Ascending aorta (tissue), 2 donors: ENCODE measurements at regions not wholly inside any gene's neighbourhood (a gene's known extent, or its start where the extent isn't known, plus 50 kb on each side); places are given as distances from the start of the nearest gene placed in this dataset.

ENCODE experiments used
- DNase-seq, 2 donors: peaks; one replicate each; pipeline ENCODE4 v3.0.0-alpha.2; 2019; ENCODE audit warnings: low spot score in 2 of 2
- H3K27ac ChIP-seq, 2 donors: fragments of 200-600 bp; sonication (generic); one replicate each; pipeline ENCODE4 v1.5.1; 2016 to 2017; ENCODE audit warnings: mild to moderate bottlenecking in 1 of 2
- H3K27me3 ChIP-seq: fragments of 200-600 bp; sonication (generic); one replicate; pipeline ENCODE4 v1.5.1; 2017
- H3K36me3 ChIP-seq, 2 donors: fragments of 200-600 bp; sonication (generic); one replicate each; pipeline ENCODE4 v1.5.1; 2016
- H3K4me1 ChIP-seq, 2 donors: fragments of 200-600 bp; sonication (generic); one replicate each; pipeline ENCODE4 v1.5.1; 2016 to 2017; ENCODE audit warnings: mild to moderate bottlenecking in 1 of 2
- H3K4me3 ChIP-seq, 2 donors: fragments of 200-600 bp; sonication (generic); one replicate each; pipeline ENCODE4 v1.5.1; 2016 to 2017; ENCODE audit warnings: mild to moderate bottlenecking in 1 of 2
- H3K9me3 ChIP-seq, 2 donors: fragments of 200-600 bp; sonication (generic); one replicate each; pipeline ENCODE4 v1.5.1; 2016
- intact Hi-C: fragments of 100-400 bp; cut with DNase I; formaldehyde crosslinking; loops from one replicate; pipeline ENCODE4 v1.15.1; 2023
- TF ChIP-seq, protein P1 (sequence below), 3 experiments: fragments of 200-600 bp in 2 of 3; fragments of 450-650 bp in 1 of 3; sonication (generic) in 2 of 3; IDR thresholded peaks; one replicate each; pipeline ENCODE4 v1.5.1; 2016 to 2019; ENCODE audit warnings: antibody characterized with exemption in 3 of 3, mild to moderate bottlenecking in 1 of 3, moderate library complexity in 1 of 3

DNA sequence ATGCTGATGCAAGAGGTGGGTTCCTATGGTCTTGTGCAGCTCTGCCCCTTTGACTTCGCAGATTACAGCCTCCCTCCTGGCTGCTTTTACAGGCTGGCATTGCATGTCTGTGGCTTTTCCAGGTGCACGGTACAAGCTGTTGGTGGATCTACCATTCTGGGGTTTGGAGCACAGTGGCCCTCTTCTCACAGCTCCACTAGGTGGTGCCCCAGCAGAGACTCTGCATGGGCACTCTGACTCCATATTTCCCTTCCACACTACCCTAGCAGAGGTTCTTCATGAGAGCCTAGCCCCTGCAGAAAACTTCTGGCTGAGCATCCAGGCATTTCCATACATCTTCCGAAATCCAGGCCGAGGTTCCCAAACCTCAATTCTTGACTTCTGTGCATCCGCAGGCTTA, 989.0 kb downstream of the PLA2G4A start:
- Histone ChIP-seq H3K36me3 (no peaks in the 10 kb centered on the region), H3K27me3 (no peaks in the 10 kb centered on the region), H3K9me3 (no peaks in the 10 kb centered on the region), H3K4me3 (no peak overlapping the region), H3K27ac (no peak overlapping the region), H3K4me1 (no peaks in the 10 kb centered on the region)
- TF ChIP-seq, protein P1, sequence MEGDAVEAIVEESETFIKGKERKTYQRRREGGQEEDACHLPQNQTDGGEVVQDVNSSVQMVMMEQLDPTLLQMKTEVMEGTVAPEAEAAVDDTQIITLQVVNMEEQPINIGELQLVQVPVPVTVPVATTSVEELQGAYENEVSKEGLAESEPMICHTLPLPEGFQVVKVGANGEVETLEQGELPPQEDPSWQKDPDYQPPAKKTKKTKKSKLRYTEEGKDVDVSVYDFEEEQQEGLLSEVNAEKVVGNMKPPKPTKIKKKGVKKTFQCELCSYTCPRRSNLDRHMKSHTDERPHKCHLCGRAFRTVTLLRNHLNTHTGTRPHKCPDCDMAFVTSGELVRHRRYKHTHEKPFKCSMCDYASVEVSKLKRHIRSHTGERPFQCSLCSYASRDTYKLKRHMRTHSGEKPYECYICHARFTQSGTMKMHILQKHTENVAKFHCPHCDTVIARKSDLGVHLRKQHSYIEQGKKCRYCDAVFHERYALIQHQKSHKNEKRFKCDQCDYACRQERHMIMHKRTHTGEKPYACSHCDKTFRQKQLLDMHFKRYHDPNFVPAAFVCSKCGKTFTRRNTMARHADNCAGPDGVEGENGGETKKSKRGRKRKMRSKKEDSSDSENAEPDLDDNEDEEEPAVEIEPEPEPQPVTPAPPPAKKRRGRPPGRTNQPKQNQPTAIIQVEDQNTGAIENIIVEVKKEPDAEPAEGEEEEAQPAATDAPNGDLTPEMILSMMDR (IDR thresholded peaks at IDR 0.05), result no peak
- intact Hi-C loops, result no loop called here
- no peak for DNase-seq

DNA sequence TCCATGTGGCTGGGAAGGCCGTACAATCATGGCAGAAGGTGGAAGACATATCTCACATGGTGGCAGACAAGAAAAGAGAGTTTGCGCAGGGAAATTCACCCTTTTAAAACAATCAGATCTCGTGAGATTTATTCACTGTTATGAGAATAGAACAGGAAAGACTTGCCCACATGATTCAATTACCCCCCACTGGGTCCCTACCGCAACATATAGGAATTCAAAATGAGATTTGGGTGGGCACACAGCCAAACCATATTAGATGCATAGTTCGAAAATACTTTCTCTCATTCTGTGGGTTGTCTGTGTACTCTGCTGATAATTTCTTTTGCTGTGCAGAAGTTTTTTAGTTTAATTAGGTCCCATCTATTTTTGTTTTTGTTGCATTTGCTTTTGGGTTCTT, 990.3 kb downstream of the PLA2G4A start:
- H3K27ac ChIP-seq, result no peak overlapping the region
- H3K9me3 ChIP-seq, result no peaks in the 10 kb centered on the region
- intact Hi-C loops, result no loop called here
- DNase-seq, result no peak
- TF ChIP-seq, protein P1 (IDR thresholded peaks at IDR 0.05), result no peak
- no peaks in the 10 kb centered on the region for H3K4me1 ChIP-seq
- no peak overlapping the region for H3K4me3 ChIP-seq
- H3K36me3 ChIP-seq, result no peaks in the 10 kb centered on the region
- no peaks in the 10 kb centered on the region for H3K27me3 ChIP-seq

DNA sequence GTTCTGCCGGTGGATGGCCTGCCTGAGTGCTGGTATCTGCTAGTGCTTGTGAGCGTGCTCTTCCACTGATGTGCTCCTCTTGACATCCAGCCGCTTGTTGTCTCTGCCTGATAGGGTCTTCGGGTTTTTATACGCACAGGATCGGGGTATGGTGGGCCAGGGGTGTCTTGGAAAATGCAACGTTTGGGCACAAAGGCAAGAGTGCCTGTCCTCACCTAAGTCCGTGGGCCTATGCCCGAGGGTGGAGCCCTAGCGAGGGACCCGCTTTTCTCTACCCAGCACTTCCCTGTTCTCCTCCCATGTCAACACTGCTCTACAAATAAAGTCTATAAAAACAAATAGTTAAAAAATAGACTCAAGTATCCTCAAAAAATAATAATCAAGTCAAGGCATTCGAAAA, 1007.8 kb downstream of the PLA2G4A start:
- intact Hi-C loops, result no loop called here
- TF ChIP-seq, protein P1 (IDR thresholded peaks at IDR 0.05), result no peak
- Histone ChIP-seq H3K27me3 (no peaks in the 10 kb centered on the region), H3K9me3 (no peaks in the 10 kb centered on the region), H3K36me3 (no peaks in the 10 kb centered on the region), H3K27ac (no peak overlapping the region), H3K4me1 (no peaks in the 10 kb centered on the region), H3K4me3 (no peak overlapping the region)
- DNase-seq, result no peak

DNA sequence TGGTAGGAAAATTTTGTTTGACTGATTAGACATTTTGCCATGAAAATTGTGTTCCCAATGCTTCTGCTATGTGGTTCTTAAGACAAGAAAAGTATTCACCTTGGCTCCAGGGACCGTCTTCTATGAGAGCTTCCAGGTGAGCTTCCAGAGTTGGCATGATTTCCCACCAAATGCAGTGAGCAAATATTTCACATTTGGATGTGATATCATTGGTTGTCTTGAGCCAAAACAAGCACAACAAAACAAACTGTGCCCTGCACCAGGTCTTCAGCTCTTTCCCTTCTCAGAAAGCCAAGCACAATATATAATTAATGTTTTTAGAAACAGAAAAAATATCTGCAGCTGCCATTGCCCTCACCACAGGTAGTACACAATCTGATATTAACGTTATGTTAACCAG, 1009.0 kb downstream of the PLA2G4A start:
- DNase-seq, result no peak
- TF ChIP-seq, protein P1 (IDR thresholded peaks at IDR 0.05), result no peak
- Histone ChIP-seq H3K27me3 (no peaks in the 10 kb centered on the region), H3K36me3 (no peaks in the 10 kb centered on the region), H3K27ac (no peak overlapping the region), H3K9me3 (no peaks in the 10 kb centered on the region), H3K4me1 (no peaks in the 10 kb centered on the region), H3K4me3 (no peak overlapping the region)
- intact Hi-C loops, result no loop called here

DNA sequence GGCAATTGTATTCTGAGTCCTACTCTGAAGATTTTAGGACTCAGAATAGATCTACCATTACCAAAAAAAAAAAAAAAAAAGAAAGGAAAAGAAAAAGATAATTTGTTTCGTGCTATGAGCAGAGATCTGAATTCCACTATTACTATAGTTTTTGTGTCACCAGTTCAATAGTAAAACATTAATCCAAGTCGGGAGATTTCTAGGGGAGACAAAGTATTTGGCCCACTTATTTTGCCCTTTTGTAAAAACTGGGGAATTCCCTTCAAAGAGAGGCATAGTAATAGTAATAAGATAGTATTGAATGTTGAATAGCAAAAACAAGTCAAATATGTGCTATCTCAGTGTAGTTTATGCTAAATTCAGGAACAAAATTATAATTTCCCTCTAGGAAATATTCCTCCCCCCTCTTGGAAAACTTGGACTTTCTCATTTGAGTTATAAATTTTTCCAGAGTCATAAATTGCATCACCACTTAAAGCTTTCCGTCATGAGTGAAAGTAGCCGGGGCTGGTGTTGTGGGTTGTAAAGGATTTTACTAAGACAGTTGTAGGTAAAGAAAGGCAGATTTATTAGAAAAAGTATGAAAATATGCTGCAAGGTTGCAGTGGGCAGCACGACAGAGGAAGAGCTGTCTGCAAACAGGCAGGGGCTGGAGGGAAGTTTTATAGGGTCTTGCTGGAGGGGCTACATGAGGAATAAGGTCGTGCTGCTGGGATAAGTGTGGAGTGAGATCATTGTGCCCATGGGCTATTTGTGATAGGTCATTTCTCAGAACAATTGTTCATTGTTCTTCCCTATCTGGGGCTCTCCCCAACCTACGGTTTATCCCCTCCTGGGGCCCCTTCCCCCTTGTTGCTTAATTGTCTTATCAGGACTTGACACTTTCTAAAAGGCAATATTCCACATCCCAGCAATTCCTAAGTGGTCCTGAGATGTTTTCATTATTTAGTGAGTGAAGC, 1009.9 kb downstream of the PLA2G4A start:
- DNase-seq, result no peak
- no peaks in the 10 kb centered on the region for H3K9me3 ChIP-seq
- TF ChIP-seq, protein P1 (IDR thresholded peaks at IDR 0.05), result no peak
- no peak overlapping the region for H3K27ac ChIP-seq
- no peaks in the 10 kb centered on the region for H3K36me3 ChIP-seq
- no peaks in the 10 kb centered on the region for H3K27me3 ChIP-seq
- no peak overlapping the region for H3K4me3 ChIP-seq
- intact Hi-C loops, result no loop called here
- H3K4me1 ChIP-seq, result no peaks in the 10 kb centered on the region
